LNCAP (cell line): ENCODE measurements at regions not wholly inside any gene's neighbourhood (a gene's known extent, or its start where the extent isn't known, plus 50 kb on each side); places are given as distances from the start of the nearest gene placed in this dataset.

ENCODE experiments used
- CTCF ChIP-seq: fragments of 450-650 bp; IDR thresholded peaks from 2 replicates; pipeline ENCODE4 v1.5.1; 2017; ENCODE audit warnings: mild to moderate bottlenecking

GRCh38 chr11:38756537-38756936 lies 2158.5 kb upstream of the RAG2 start:
- TF ChIP-seq CTCF, result no peak

DNA sequence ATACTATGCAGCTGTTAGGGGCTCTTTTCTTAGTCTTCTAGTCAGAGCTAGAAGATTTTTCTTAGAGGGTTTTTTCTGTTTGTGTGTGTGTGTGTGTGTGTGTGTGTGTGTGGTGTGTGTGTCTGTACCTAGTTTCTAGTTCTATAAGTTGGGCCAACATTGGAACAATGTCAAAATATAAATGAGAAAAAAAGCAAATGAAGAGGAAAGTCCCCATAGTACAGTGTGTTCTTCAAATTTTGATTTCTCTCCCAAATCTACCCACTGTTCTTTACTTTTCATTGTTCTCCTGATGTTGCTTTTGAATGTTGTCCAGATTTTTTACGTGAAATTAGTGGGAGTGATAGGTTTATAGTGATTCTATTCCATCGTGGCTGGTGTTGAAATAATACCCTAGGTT lies 2153.4 kb upstream of the RAG2 start:
- no peak for TF ChIP-seq CTCF

GRCh38 chr11:38723361-38723760 lies 2125.3 kb upstream of the RAG2 start:
- TF ChIP-seq CTCF, result no peak

GRCh38 chr11:38721586-38722315 lies 2123.7 kb upstream of the RAG2 start:
- TF ChIP-seq CTCF, result no peak

GRCh38 chr11:38718659-38719058 lies 2120.6 kb upstream of the RAG2 start:
- TF ChIP-seq CTCF, result no peak

DNA sequence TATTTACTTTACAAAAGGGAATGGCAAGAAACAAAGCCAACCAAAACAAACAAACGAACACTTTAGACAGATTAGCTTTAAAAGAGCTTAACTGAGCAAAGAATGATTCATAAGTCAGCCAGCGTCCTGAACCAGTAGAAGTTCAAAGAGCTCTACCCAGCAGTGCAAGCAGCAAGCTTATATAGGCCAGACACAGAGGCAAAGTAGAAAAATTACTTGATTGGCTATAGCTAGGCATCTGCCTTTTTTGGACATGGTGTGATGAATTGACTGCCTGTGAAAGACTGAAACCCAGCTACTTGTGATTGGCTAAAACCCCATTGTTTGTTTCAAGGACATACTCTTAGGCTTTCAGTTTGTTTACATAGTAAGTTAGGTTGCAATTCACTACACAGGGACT lies 2120.0 kb upstream of the RAG2 start:
- TF ChIP-seq CTCF, result no peak

GRCh38 chr11:38711110-38711509 lies 2113.1 kb upstream of the RAG2 start:
- TF ChIP-seq CTCF, result no peak

DNA sequence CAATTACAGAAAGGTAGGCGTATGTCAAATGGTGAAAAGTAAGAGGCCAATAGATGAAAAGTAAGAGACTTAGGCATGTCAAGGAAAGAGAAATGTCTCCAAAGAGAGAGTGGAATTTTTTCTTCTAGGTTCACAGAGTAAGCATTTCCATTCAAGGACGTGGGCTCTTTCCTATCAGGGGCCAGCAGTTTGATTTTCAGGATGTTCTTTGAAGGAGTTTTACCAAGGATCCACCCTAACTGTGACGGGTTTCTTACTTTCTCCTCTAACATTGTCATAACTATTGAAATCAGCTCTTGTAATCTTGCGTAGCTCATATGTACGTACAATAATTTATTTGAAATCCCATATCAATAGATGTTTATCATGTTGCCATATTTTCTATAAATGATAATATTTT lies 2112.2 kb upstream of the RAG2 start:
- TF ChIP-seq CTCF, result no peak
